ENCODE measurements at regions not wholly inside any gene's neighbourhood (a gene's known extent, or its start where the extent isn't known, plus 50 kb on each side); places are given as distances from the start of the nearest gene placed in this dataset.

GRCh38 chr2:58914733-58915505, 673.8 kb upstream of the FANCL start:
- Histone ChIP-seq H2AFZ (ENCODE audit: low read depth, low read length, severe bottlenecking) (no peak overlapping the region), H3K27me3 (ENCODE audit: low read length) (no peaks in the 10 kb centered on the region), H3K4me3 (ENCODE audit: insufficient read depth, low read length, poor library complexity, severe bottlenecking) (no peak overlapping the region), H3K4me2 (ENCODE audit: low read depth, low read length, poor library complexity, severe bottlenecking) (no peak overlapping the region), H3K9me2 (replicated peaks; ENCODE audit: insufficient read depth, low read length) (no peaks in the 10 kb centered on the region), H3K36me3 (ENCODE audit: low read length) (no peaks in the 10 kb centered on the region), H4K20me1 (ENCODE audit: low read depth, low read length) (no peaks in the 10 kb centered on the region), H3K9ac (ENCODE audit: low read length) (no peak overlapping the region), H3F3A (ENCODE audit: insufficient read depth) (no peaks in the 10 kb centered on the region), H3K27ac (ENCODE audit: low read depth, low read length) (no peak overlapping the region), H3K79me2 (ENCODE audit: insufficient read depth, low read length) (no peaks in the 10 kb centered on the region), H3K9me3 (ENCODE audit: insufficient read depth, low read length) (no peaks in the 10 kb centered on the region)
- TF ChIP-seq, protein P1, sequence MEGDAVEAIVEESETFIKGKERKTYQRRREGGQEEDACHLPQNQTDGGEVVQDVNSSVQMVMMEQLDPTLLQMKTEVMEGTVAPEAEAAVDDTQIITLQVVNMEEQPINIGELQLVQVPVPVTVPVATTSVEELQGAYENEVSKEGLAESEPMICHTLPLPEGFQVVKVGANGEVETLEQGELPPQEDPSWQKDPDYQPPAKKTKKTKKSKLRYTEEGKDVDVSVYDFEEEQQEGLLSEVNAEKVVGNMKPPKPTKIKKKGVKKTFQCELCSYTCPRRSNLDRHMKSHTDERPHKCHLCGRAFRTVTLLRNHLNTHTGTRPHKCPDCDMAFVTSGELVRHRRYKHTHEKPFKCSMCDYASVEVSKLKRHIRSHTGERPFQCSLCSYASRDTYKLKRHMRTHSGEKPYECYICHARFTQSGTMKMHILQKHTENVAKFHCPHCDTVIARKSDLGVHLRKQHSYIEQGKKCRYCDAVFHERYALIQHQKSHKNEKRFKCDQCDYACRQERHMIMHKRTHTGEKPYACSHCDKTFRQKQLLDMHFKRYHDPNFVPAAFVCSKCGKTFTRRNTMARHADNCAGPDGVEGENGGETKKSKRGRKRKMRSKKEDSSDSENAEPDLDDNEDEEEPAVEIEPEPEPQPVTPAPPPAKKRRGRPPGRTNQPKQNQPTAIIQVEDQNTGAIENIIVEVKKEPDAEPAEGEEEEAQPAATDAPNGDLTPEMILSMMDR (IDR thresholded peaks at IDR 0.05; ENCODE audit: insufficient read depth, low read length, poor library complexity, severe bottlenecking), result no peak
- TF ChIP-seq EZH2phosphoT487 (conservative IDR thresholded peaks at IDR 0.05; ENCODE audit: low read length), result no peak

- Histone ChIP-seq H3K9me2 (replicated peaks; ENCODE audit: insufficient read depth, low read length) (no peaks in the 10 kb centered on the region), H3F3A (ENCODE audit: insufficient read depth) (no peaks in the 10 kb centered on the region), H3K27ac (ENCODE audit: low read depth, low read length) (no peak overlapping the region), H3K9me3 (ENCODE audit: insufficient read depth, low read length) (no peaks in the 10 kb centered on the region), H3K9ac (ENCODE audit: low read length) (no peak overlapping the region), H4K20me1 (ENCODE audit: low read depth, low read length) (no peaks in the 10 kb centered on the region), H3K79me2 (ENCODE audit: insufficient read depth, low read length) (no peaks in the 10 kb centered on the region), H3K4me2 (ENCODE audit: low read depth, low read length, poor library complexity, severe bottlenecking) (no peak overlapping the region), H3K27me3 (ENCODE audit: low read length) (no peaks in the 10 kb centered on the region), H3K4me3 (ENCODE audit: insufficient read depth, low read length, poor library complexity, severe bottlenecking) (no peak overlapping the region), H3K36me3 (ENCODE audit: low read length) (no peaks in the 10 kb centered on the region), H2AFZ (ENCODE audit: low read depth, low read length, severe bottlenecking) (no peak overlapping the region)
- TF ChIP-seq, protein P1 (IDR thresholded peaks at IDR 0.05; ENCODE audit: insufficient read depth, low read length, poor library complexity, severe bottlenecking), result no peak
- no peak for TF ChIP-seq EZH2phosphoT487 (conservative IDR thresholded peaks at IDR 0.05; ENCODE audit: low read length)
Observed at GRCh38 chr2:58913082-58913726, 672.1 kb upstream of the FANCL start.

DNA sequence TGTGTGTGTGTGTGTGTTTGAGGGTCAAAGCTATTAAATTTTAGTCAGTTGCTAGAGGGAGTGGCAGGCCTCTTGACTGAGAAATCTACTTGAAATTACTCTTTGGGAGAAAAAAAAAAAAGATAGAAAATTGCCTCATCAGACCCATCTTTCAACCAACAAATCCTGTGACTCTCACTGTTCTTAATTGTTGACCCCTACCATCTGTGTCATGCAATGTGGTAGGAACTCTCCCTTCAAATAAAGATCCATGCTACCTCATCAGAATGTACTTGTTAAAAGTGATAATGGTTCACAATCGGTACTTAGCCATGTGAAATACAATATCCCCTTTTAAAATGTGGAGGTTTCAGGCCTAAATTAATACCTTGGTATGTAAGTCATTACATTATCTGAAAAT, 670.8 kb upstream of the FANCL start:
- no peak overlapping the region for H2AFZ ChIP-seq (ENCODE audit: low read depth, low read length, severe bottlenecking)
- no peaks in the 10 kb centered on the region for H3K9me2 ChIP-seq (replicated peaks; ENCODE audit: insufficient read depth, low read length)
- H3K36me3 ChIP-seq (ENCODE audit: low read length), result no peaks in the 10 kb centered on the region
- H3K27ac ChIP-seq (ENCODE audit: low read depth, low read length), result no peak overlapping the region
- no peaks in the 10 kb centered on the region for H4K20me1 ChIP-seq (ENCODE audit: low read depth, low read length)
- no peak overlapping the region for H3K9ac ChIP-seq (ENCODE audit: low read length)
- no peak overlapping the region for H3K4me2 ChIP-seq (ENCODE audit: low read depth, low read length, poor library complexity, severe bottlenecking)
- no peak for TF ChIP-seq EZH2phosphoT487 (conservative IDR thresholded peaks at IDR 0.05; ENCODE audit: low read length)
- TF ChIP-seq, protein P1 (IDR thresholded peaks at IDR 0.05; ENCODE audit: insufficient read depth, low read length, poor library complexity, severe bottlenecking), result no peak
- no peaks in the 10 kb centered on the region for H3K79me2 ChIP-seq (ENCODE audit: insufficient read depth, low read length)
- H3K4me3 ChIP-seq (ENCODE audit: insufficient read depth, low read length, poor library complexity, severe bottlenecking), result no peak overlapping the region
- no peaks in the 10 kb centered on the region for H3K9me3 ChIP-seq (ENCODE audit: insufficient read depth, low read length)
- no peaks in the 10 kb centered on the region for H3F3A ChIP-seq (ENCODE audit: insufficient read depth)
- no peaks in the 10 kb centered on the region for H3K27me3 ChIP-seq (ENCODE audit: low read length)
